Gastrocnemius medialis (tissue), 4 donors: ENCODE measurements at regions not wholly inside any gene's neighbourhood (a gene's known extent, or its start where the extent isn't known, plus 50 kb on each side); places are given as distances from the start of the nearest gene placed in this dataset.

Experiments
- CTCF ChIP-seq, 5 experiments: fragments of 450-650 bp in 3 of 5; fragments of 200-600 bp in 2 of 5; sonication (generic) in 2 of 5; IDR thresholded peaks in 4 of 5; conservative IDR thresholded peaks in 1 of 5; 1 replicate in 4 of 5; 2 replicates in 1 of 5; pipeline ENCODE4 v1.5.1; 2016 to 2019; ENCODE audit warnings: antibody characterized with exemption in 5 of 5, mild to moderate bottlenecking in 3 of 5, moderate library complexity in 3 of 5
- POLR2A ChIP-seq, 2 donors: fragments of 450-650 bp; IDR thresholded peaks; one replicate each; pipeline ENCODE4 v1.6.1; 2017; ENCODE audit warnings: antibody characterized with exemption in 2 of 2, mild to moderate bottlenecking in 2 of 2, moderate library complexity in 2 of 2

GRCh38 chr21:27586326-27586725 is 619.4 kb upstream of the ADAMTS5 start:
- TF ChIP-seq CTCF (IDR thresholded peaks at IDR 0.05 in 4 of 5, conservative IDR thresholded peaks at IDR 0.05 in 1 of 5) (no peak), POLR2A (IDR thresholded peaks at IDR 0.05) (no peak)
